ENCODE measurements at regions not wholly inside any gene's neighbourhood (a gene's known extent, or its start where the extent isn't known, plus 50 kb on each side); places are given as distances from the start of the nearest gene placed in this dataset.

GRCh38 chr13:62176051-62176450 lies 760.4 kb upstream of the PCDH20 start:
- no peak overlapping the region for H3K27ac ChIP-seq (ENCODE audit: low read depth, low read length)
- H3K9me3 ChIP-seq (ENCODE audit: low read depth, low read length), result no peaks in the 10 kb centered on the region
- no peaks in the 10 kb centered on the region for H4K20me1 ChIP-seq (ENCODE audit: insufficient read depth, low read length)
- H2AFZ ChIP-seq (ENCODE audit: low read length), result no peak overlapping the region
- H3K4me2 ChIP-seq (ENCODE audit: insufficient read depth, low read length), result no peak overlapping the region
- no peak overlapping the region for H3K4me3 ChIP-seq (ENCODE audit: insufficient read depth, low read length)
- TF ChIP-seq CTCF (IDR thresholded peaks at IDR 0.05; ENCODE audit: extremely low read depth, low read depth, low read length), result no peak
- no peak for DNase-seq (ENCODE audit: insufficient read length, low spot score, missing footprints)
- H3K36me3 ChIP-seq (ENCODE audit: insufficient read depth, low read length), result no peaks in the 10 kb centered on the region
- no peaks in the 10 kb centered on the region for H3K79me2 ChIP-seq (ENCODE audit: insufficient read depth, low read length)
- H3K4me1 ChIP-seq (ENCODE audit: insufficient read depth, low read length), result no peaks in the 10 kb centered on the region
- no peaks in the 10 kb centered on the region for H3K27me3 ChIP-seq (ENCODE audit: insufficient read depth, low read length)

- no peak for TF ChIP-seq CTCF (IDR thresholded peaks at IDR 0.05; ENCODE audit: extremely low read depth, low read depth, low read length)
- H3K9me3 ChIP-seq (ENCODE audit: low read depth, low read length), result no peaks in the 10 kb centered on the region
Observed at GRCh38 chr13:62173958-62174357, 758.3 kb upstream of the PCDH20 start.

GRCh38 chr13:62171697-62172096 lies 756.0 kb upstream of the PCDH20 start:
- no peaks in the 10 kb centered on the region for H3K9me3 ChIP-seq (ENCODE audit: low read depth, low read length)
- no peak overlapping the region for H3K4me3 ChIP-seq (ENCODE audit: insufficient read depth, low read length)
- H3K79me2 ChIP-seq (ENCODE audit: insufficient read depth, low read length), result no peaks in the 10 kb centered on the region
- no peaks in the 10 kb centered on the region for H3K36me3 ChIP-seq (ENCODE audit: insufficient read depth, low read length)
- no peak overlapping the region for H2AFZ ChIP-seq (ENCODE audit: low read length)
- TF ChIP-seq CTCF (IDR thresholded peaks at IDR 0.05; ENCODE audit: extremely low read depth, low read depth, low read length), result no peak
- no peak for DNase-seq (ENCODE audit: insufficient read length, low spot score, missing footprints)
- H3K4me1 ChIP-seq (ENCODE audit: insufficient read depth, low read length), result no peaks in the 10 kb centered on the region
- no peaks in the 10 kb centered on the region for H4K20me1 ChIP-seq (ENCODE audit: insufficient read depth, low read length)
- H3K27ac ChIP-seq (ENCODE audit: low read depth, low read length), result no peak overlapping the region
- H3K4me2 ChIP-seq (ENCODE audit: insufficient read depth, low read length), result no peak overlapping the region
- no peaks in the 10 kb centered on the region for H3K27me3 ChIP-seq (ENCODE audit: insufficient read depth, low read length)

More at GRCh38 chr13:62173958-62174357, 758.3 kb upstream of the PCDH20 start:
- H2AFZ ChIP-seq (ENCODE audit: low read length), result no peak overlapping the region
- no peak for DNase-seq (ENCODE audit: insufficient read length, low spot score, missing footprints)
- no peaks in the 10 kb centered on the region for H4K20me1 ChIP-seq (ENCODE audit: insufficient read depth, low read length)
- H3K4me1 ChIP-seq (ENCODE audit: insufficient read depth, low read length), result no peaks in the 10 kb centered on the region
- H3K4me2 ChIP-seq (ENCODE audit: insufficient read depth, low read length), result no peak overlapping the region
- H3K27ac ChIP-seq (ENCODE audit: low read depth, low read length), result no peak overlapping the region
- H3K27me3 ChIP-seq (ENCODE audit: insufficient read depth, low read length), result no peaks in the 10 kb centered on the region
- no peaks in the 10 kb centered on the region for H3K79me2 ChIP-seq (ENCODE audit: insufficient read depth, low read length)
- H3K4me3 ChIP-seq (ENCODE audit: insufficient read depth, low read length), result no peak overlapping the region
- H3K36me3 ChIP-seq (ENCODE audit: insufficient read depth, low read length), result no peaks in the 10 kb centered on the region

GRCh38 chr13:62168891-62169290 lies 753.2 kb upstream of the PCDH20 start:
- H2AFZ ChIP-seq (ENCODE audit: low read length), result no peak overlapping the region
- H3K79me2 ChIP-seq (ENCODE audit: insufficient read depth, low read length), result no peaks in the 10 kb centered on the region
- no peaks in the 10 kb centered on the region for H3K4me1 ChIP-seq (ENCODE audit: insufficient read depth, low read length)

More at GRCh38 chr13:62168891-62169290, 753.2 kb upstream of the PCDH20 start:
- Histone ChIP-seq H3K9me3 (ENCODE audit: low read depth, low read length) (peaks cover 2% of the 10 kb centered on the region), H4K20me1 (ENCODE audit: insufficient read depth, low read length) (no peaks in the 10 kb centered on the region), H3K4me2 (ENCODE audit: insufficient read depth, low read length) (no peak overlapping the region), H3K36me3 (ENCODE audit: insufficient read depth, low read length) (no peaks in the 10 kb centered on the region), H3K27me3 (ENCODE audit: insufficient read depth, low read length) (no peaks in the 10 kb centered on the region), H3K4me3 (ENCODE audit: insufficient read depth, low read length) (no peak overlapping the region), H3K27ac (ENCODE audit: low read depth, low read length) (no peak overlapping the region)
- no peak for TF ChIP-seq CTCF (IDR thresholded peaks at IDR 0.05; ENCODE audit: extremely low read depth, low read depth, low read length)
- DNase-seq (ENCODE audit: insufficient read length, low spot score, missing footprints), result no peak

Measured in osteoblast (primary cell).